ENCODE measurements at regions not wholly inside any gene's neighbourhood (a gene's known extent, or its start where the extent isn't known, plus 50 kb on each side); places are given as distances from the start of the nearest gene placed in this dataset.

GRCh38 chr20:12458241-12458640, 540.5 kb downstream of the BTBD3 start:
- no peak overlapping the region for H2AFZ ChIP-seq (ENCODE audit: low read length)
- intact Hi-C loops (cut with micrococcal nuclease) = no loop called here
- no peak overlapping the region for H3K9ac ChIP-seq (ENCODE audit: low read length)
- BruUV-seq (replicated peaks) = no TSS peak
- H4K20me1 ChIP-seq (ENCODE audit: low read length) = no peaks in the 10 kb centered on the region
- no peaks in the 10 kb centered on the region for H3K9me2 ChIP-seq (replicated peaks; ENCODE audit: low read length)
- TF ChIP-seq EZH2phosphoT487 (IDR thresholded peaks at IDR 0.05; ENCODE audit: borderline replicate concordance, low read length) (no peak), EZH2 (IDR thresholded peaks at IDR 0.05; ENCODE audit: low read length, unreplicated experiment) (no peak), CTCF (conservative IDR thresholded peaks at IDR 0.05; ENCODE audit: low read depth, low read length) (no peak)
- no peaks in the 10 kb centered on the region for H3K4me1 ChIP-seq (ENCODE audit: insufficient read depth, low read length)
- H3K4me3 ChIP-seq (ENCODE audit: low read length) = no peak overlapping the region
- ChIA-PET POLR2A (ENCODE audit: unreplicated experiment) (no interaction called here), CTCF (no interaction called here)
- DNase-seq (no peak), ATAC-seq (no peak)
- H3K4me2 ChIP-seq (ENCODE audit: low read length) = no peak overlapping the region
- H3K27ac ChIP-seq (ENCODE audit: low read length) = no peak overlapping the region
- H3F3A ChIP-seq (ENCODE audit: low read length, unreplicated experiment) = no peaks in the 10 kb centered on the region
- H3K9me3 ChIP-seq (ENCODE audit: low read length) = no peaks in the 10 kb centered on the region
- H3K36me3 ChIP-seq (ENCODE audit: low read depth, low read length) = no peaks in the 10 kb centered on the region
- peaks cover 22% of the 10 kb centered on the region for H3K27me3 ChIP-seq (ENCODE audit: low read length)
- H3K79me2 ChIP-seq (ENCODE audit: low read length) = no peaks in the 10 kb centered on the region

GRCh38 chr20:12464036-12464435, 544.7 kb upstream of the SPTLC3 start:
- no peaks in the 10 kb centered on the region for H3K9me3 ChIP-seq (ENCODE audit: low read length)
- H3K9ac ChIP-seq (ENCODE audit: low read length) = no peak overlapping the region
- H3K4me2 ChIP-seq (ENCODE audit: low read length) = no peak overlapping the region
- H2AFZ ChIP-seq (ENCODE audit: low read length) = no peak overlapping the region
- no peaks in the 10 kb centered on the region for H3K4me1 ChIP-seq (ENCODE audit: insufficient read depth, low read length)
- ChIA-PET CTCF (no interaction called here), POLR2A (ENCODE audit: unreplicated experiment) (no interaction called here)
- H3K27me3 ChIP-seq (ENCODE audit: low read length) = peaks cover 45% of the 10 kb centered on the region
- H3F3A ChIP-seq (ENCODE audit: low read length, unreplicated experiment) = no peaks in the 10 kb centered on the region
- no TSS peak for BruUV-seq (replicated peaks)
- H3K4me3 ChIP-seq (ENCODE audit: low read length) = no peak overlapping the region
- no peaks in the 10 kb centered on the region for H3K36me3 ChIP-seq (ENCODE audit: low read depth, low read length)
- TF ChIP-seq CTCF (conservative IDR thresholded peaks at IDR 0.05; ENCODE audit: low read depth, low read length) (no peak), EZH2phosphoT487 (IDR thresholded peaks at IDR 0.05; ENCODE audit: borderline replicate concordance, low read length) (no peak)
- no peaks in the 10 kb centered on the region for H4K20me1 ChIP-seq (ENCODE audit: low read length)
- H3K79me2 ChIP-seq (ENCODE audit: low read length) = no peaks in the 10 kb centered on the region
- H3K27ac ChIP-seq (ENCODE audit: low read length) = no peak overlapping the region
- intact Hi-C loops (cut with micrococcal nuclease) = no loop called here
- ATAC-seq (no peak), DNase-seq (no peak)
- H3K9me2 ChIP-seq (replicated peaks; ENCODE audit: low read length) = no peaks in the 10 kb centered on the region

- Histone ChIP-seq H4K20me1 (ENCODE audit: low read length) (no peaks in the 10 kb centered on the region), H3K9me2 (replicated peaks; ENCODE audit: low read length) (no peaks in the 10 kb centered on the region), H3K4me3 (ENCODE audit: low read length) (no peak overlapping the region), H3K27me3 (ENCODE audit: low read length) (peaks cover 58% of the 10 kb centered on the region), H2AFZ (ENCODE audit: low read length) (no peak overlapping the region), H3K27ac (ENCODE audit: low read length) (no peak overlapping the region), H3K79me2 (ENCODE audit: low read length) (no peaks in the 10 kb centered on the region), H3K4me1 (ENCODE audit: insufficient read depth, low read length) (no peaks in the 10 kb centered on the region), H3F3A (ENCODE audit: low read length, unreplicated experiment) (no peaks in the 10 kb centered on the region), H3K9ac (ENCODE audit: low read length) (no peak overlapping the region), H3K9me3 (ENCODE audit: low read length) (no peaks in the 10 kb centered on the region), H3K36me3 (ENCODE audit: low read depth, low read length) (no peaks in the 10 kb centered on the region), H3K4me2 (ENCODE audit: low read length) (no peak overlapping the region)
- intact Hi-C loops (cut with micrococcal nuclease) = no loop called here
- ChIA-PET CTCF (no interaction called here), POLR2A (ENCODE audit: unreplicated experiment) (no interaction called here)
- ATAC-seq (no peak), DNase-seq (no peak)
- no peak for TF ChIP-seq CTCF (conservative IDR thresholded peaks at IDR 0.05; ENCODE audit: low read depth, low read length)
- no TSS peak for BruUV-seq (replicated peaks)
These were observed 541.9 kb upstream of the SPTLC3 start for GRCh38 chr20:12466915-12467314.

Measured in PC-3 (cell line).